NCI-H2227 (cell line): ENCODE measurements at regions not wholly inside any gene's neighbourhood (a gene's known extent, or its start where the extent isn't known, plus 50 kb on each side); places are given as distances from the start of the nearest gene placed in this dataset.
"Not testable (repeated sequence)": the region's sequence is repeated elsewhere in the genome, so short reads cannot be mapped to it uniquely, and the experiment has no call there.

Experiments used
- DNase-seq: peaks from one replicate; lab custom pipeline; 2025; ENCODE audit not compliant: unreplicated experiment; lab: John Stamatoyannopoulos, UW

GRCh38 chr6:8652710-8653109 is 217.4 kb upstream of the SLC35B3 start:
- DNase-seq: no peak

GRCh38 chr6:8651998-8652397 is 216.7 kb upstream of the SLC35B3 start:
- DNase-seq: no peak

GRCh38 chr6:8645212-8645611 is 209.9 kb upstream of the SLC35B3 start:
- DNase-seq: no peak

- DNase-seq: no peak
Observed at GRCh38 chr6:8644306-8644705, 209.0 kb upstream of the SLC35B3 start.

GRCh38 chr6:8642854-8643253 is 207.5 kb upstream of the SLC35B3 start:
- DNase-seq: no peak

- DNase-seq: no peak
Observed at GRCh38 chr6:8642131-8642530, 206.8 kb upstream of the SLC35B3 start.

GRCh38 chr6:8639928-8640649 is 204.7 kb upstream of the SLC35B3 start:
- DNase-seq: no peak

- DNase-seq: no peak
Observed at GRCh38 chr6:8637896-8638597, 202.7 kb upstream of the SLC35B3 start.

- DNase-seq: peak; percentile 29
Observed at GRCh38 chr6:8633762-8634161, 198.4 kb upstream of the SLC35B3 start.

GRCh38 chr6:8628736-8629135 is 193.4 kb upstream of the SLC35B3 start:
- no peak for DNase-seq

- no peak for DNase-seq
Observed at GRCh38 chr6:8628063-8628462, 192.7 kb upstream of the SLC35B3 start.

GRCh38 chr6:8627085-8627861 is 191.9 kb upstream of the SLC35B3 start:
- DNase-seq: no peak

- DNase-seq: no peak
Observed at GRCh38 chr6:8624665-8625064, 189.3 kb upstream of the SLC35B3 start.

- no peak for DNase-seq
Observed at GRCh38 chr6:8623441-8623840, 188.1 kb upstream of the SLC35B3 start.

GRCh38 chr6:8619853-8620252 is 184.5 kb upstream of the SLC35B3 start:
- DNase-seq: no peak

GRCh38 chr6:8619408-8619807 is 184.1 kb upstream of the SLC35B3 start:
- DNase-seq: not testable (repeated sequence)

- DNase-seq: no peak
Observed at GRCh38 chr6:8608737-8609136, 173.4 kb upstream of the SLC35B3 start.

- peak; percentile 84 for DNase-seq
Observed at GRCh38 chr6:8589941-8590729, 154.8 kb upstream of the SLC35B3 start.

GRCh38 chr6:8588176-8588575 is 152.8 kb upstream of the SLC35B3 start:
- DNase-seq: no peak

GRCh38 chr6:8583291-8583690 is 147.9 kb upstream of the SLC35B3 start:
- no peak for DNase-seq

- peak; percentile 12 for DNase-seq
Observed at GRCh38 chr6:8579372-8579771, 144.0 kb upstream of the SLC35B3 start.
